ENCODE measurements at regions not wholly inside any gene's neighbourhood (a gene's known extent, or its start where the extent isn't known, plus 50 kb on each side); places are given as distances from the start of the nearest gene placed in this dataset.
"Not testable (repeated sequence)": the region's sequence is repeated elsewhere in the genome, so short reads cannot be mapped to it uniquely, and the experiment has no call there.

- DNase-seq = no peak
These were observed 362.0 kb upstream of the BOD1L1 start for GRCh38 chr4:13989501-13989900.

- no peak for DNase-seq
These were observed 363.4 kb upstream of the BOD1L1 start for GRCh38 chr4:13990596-13991589.

- DNase-seq = no peak
These were observed 364.5 kb upstream of the BOD1L1 start for GRCh38 chr4:13992041-13992440.

GRCh38 chr4:13992975-13993520, 365.5 kb upstream of the BOD1L1 start:
- DNase-seq = no peak

- no peak for DNase-seq
These were observed 366.5 kb upstream of the BOD1L1 start for GRCh38 chr4:13994016-13994415.

- no peak for DNase-seq
These were observed 371.4 kb upstream of the BOD1L1 start for GRCh38 chr4:13998850-13999445.

GRCh38 chr4:14000091-14000814, 372.7 kb upstream of the BOD1L1 start:
- no peak for DNase-seq

- not testable (repeated sequence) for DNase-seq
These were observed 374.8 kb upstream of the BOD1L1 start for GRCh38 chr4:14002331-14002730.

- no peak for DNase-seq
These were observed 381.0 kb upstream of the BOD1L1 start for GRCh38 chr4:14008494-14008893.

GRCh38 chr4:14018191-14018853, 390.8 kb upstream of the BOD1L1 start:
- no peak for DNase-seq

GRCh38 chr4:14022456-14022855, 394.9 kb upstream of the BOD1L1 start:
- DNase-seq = no peak

- DNase-seq = no peak
These were observed 395.5 kb upstream of the BOD1L1 start for GRCh38 chr4:14023036-14023435.

- no peak for DNase-seq
These were observed 396.4 kb upstream of the BOD1L1 start for GRCh38 chr4:14023896-14024295.

GRCh38 chr4:14025111-14025510, 397.6 kb upstream of the BOD1L1 start:
- DNase-seq = no peak

GRCh38 chr4:14025891-14026290, 398.4 kb upstream of the BOD1L1 start:
- DNase-seq = no peak

GRCh38 chr4:14028862-14029261, 401.3 kb upstream of the BOD1L1 start:
- DNase-seq = no peak

- DNase-seq = no peak
These were observed 407.6 kb upstream of the BOD1L1 start for GRCh38 chr4:14035076-14035475.

- DNase-seq = no peak
These were observed 415.7 kb upstream of the BOD1L1 start for GRCh38 chr4:14043203-14043602.

- DNase-seq = no peak
These were observed 419.1 kb upstream of the BOD1L1 start for GRCh38 chr4:14046642-14047041.

- DNase-seq = no peak
These were observed 420.3 kb upstream of the BOD1L1 start for GRCh38 chr4:14047840-14048239.

- DNase-seq = no peak
These were observed 422.4 kb upstream of the BOD1L1 start for GRCh38 chr4:14049946-14050345.

- no peak for DNase-seq
These were observed 425.8 kb upstream of the BOD1L1 start for GRCh38 chr4:14053291-14053690.

GRCh38 chr4:14054391-14054790, 426.9 kb upstream of the BOD1L1 start:
- DNase-seq = no peak

All from SW 1271 (cell line).